ENCODE measurements at regions not wholly inside any gene's neighbourhood (a gene's known extent, or its start where the extent isn't known, plus 50 kb on each side); places are given as distances from the start of the nearest gene placed in this dataset.
"Not testable (repeated sequence)": the region's sequence is repeated elsewhere in the genome, so short reads cannot be mapped to it uniquely, and the experiment has no call there.

DNA sequence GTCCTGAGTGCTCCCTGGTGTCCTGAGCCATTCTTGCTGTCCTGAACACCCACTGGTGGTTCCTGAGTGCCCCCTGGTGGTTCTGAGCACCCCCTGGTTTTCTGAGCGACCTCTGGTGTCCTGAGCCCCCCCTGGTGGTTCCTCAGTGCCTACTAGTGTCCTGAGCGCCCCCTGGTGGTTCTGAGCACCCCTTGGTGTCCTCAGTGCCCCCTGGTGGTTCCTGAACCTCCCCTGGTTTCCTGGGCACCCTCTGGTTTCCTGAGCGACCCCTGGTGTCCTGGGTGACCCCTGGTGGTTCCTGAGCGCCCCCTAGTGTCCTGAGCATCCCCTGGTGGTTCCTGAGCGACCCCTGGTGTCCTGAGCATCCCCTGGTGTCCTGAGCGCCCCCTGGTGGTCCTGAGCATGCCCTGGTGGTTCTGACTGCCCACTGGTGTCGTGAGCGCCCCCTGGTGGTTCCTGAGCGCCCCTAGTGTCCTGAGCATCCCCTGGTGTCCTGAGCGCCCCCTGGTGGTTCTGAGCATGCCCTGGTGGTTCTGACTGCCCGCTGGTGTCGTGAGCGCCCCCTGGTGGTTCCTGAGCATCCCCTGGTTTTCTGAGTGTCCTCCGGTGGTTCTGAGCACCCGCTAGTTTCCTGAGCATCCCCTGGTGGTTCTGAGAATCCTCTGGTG lies 473.1 kb downstream of the TMEM121 start:
- Histone ChIP-seq H3K27me3 (replicated peaks) (no peaks in the 10 kb centered on the region), H3K36me3 (replicated peaks) (no peaks in the 10 kb centered on the region), H3K27ac (no peak overlapping the region), H3K4me3 (ENCODE audit: low read depth, low read length) (no peak overlapping the region)
- no peak for DNase-seq
- TF ChIP-seq, protein P1, sequence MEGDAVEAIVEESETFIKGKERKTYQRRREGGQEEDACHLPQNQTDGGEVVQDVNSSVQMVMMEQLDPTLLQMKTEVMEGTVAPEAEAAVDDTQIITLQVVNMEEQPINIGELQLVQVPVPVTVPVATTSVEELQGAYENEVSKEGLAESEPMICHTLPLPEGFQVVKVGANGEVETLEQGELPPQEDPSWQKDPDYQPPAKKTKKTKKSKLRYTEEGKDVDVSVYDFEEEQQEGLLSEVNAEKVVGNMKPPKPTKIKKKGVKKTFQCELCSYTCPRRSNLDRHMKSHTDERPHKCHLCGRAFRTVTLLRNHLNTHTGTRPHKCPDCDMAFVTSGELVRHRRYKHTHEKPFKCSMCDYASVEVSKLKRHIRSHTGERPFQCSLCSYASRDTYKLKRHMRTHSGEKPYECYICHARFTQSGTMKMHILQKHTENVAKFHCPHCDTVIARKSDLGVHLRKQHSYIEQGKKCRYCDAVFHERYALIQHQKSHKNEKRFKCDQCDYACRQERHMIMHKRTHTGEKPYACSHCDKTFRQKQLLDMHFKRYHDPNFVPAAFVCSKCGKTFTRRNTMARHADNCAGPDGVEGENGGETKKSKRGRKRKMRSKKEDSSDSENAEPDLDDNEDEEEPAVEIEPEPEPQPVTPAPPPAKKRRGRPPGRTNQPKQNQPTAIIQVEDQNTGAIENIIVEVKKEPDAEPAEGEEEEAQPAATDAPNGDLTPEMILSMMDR (IDR thresholded peaks at IDR 0.05; ENCODE audit: low read depth, low read length, missing control alignments): peak; percentile 59
- in situ Hi-C loops (cut with HindIII; ENCODE audit: low pct_ligation_motif_present, low sequenced_read_pairs): no loop called here

DNA sequence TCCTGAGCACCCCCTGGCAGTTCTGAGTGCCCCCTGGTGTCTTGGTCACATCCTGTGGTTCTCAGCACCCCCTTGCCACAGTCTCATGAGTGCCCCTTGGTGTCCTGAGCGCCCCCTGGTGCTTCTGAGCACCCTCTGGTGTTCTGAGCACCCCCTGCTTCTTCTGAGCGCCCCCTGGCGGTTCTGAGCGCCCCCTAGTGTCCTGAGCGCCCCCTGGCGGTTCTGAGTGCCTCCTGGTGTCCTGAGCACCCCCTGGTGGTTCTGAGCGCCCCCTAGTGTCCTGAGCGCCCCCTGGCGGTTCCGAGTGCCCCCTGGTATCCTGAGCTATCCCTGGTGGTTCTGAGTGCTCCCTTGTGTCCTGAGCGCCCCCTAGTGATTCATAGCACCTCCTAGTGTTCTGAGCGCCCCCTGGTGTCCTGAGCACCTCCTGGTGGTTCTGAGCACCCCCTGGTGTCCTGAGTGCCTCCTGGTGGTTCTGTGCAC lies 473.7 kb downstream of the TMEM121 start:
- in situ Hi-C loops (cut with HindIII; ENCODE audit: low pct_ligation_motif_present, low sequenced_read_pairs); H3K27me3 ChIP-seq (replicated peaks); H3K36me3 ChIP-seq (replicated peaks); H3K4me3 ChIP-seq (ENCODE audit: low read depth, low read length); H3K27ac ChIP-seq; DNase-seq: not testable (repeated sequence)
- TF ChIP-seq, protein P1 (IDR thresholded peaks at IDR 0.05; ENCODE audit: low read depth, low read length, missing control alignments): peak; percentile 9

DNA sequence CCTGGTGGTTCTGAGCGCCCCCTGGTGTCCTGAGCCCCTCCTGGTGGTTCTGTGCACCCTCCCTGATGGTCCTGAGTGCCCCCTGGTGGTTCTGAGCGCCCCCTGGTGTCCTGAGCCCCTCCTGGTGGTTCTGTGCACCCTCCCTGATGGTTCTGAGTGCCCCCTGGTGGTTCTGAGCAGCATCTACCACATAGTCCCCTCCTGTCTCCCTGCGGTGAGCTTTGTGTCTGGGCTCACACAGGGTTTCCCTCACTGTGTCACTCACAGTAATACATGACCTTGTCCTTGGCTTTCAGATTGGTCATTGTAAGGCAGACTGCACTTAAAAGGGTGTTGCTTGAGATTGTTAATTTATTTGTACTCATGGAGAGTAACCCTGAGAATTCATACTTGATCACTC lies 474.9 kb downstream of the TMEM121 start:
- H3K4me3 ChIP-seq (ENCODE audit: low read depth, low read length); DNase-seq; H3K27ac ChIP-seq; H3K27me3 ChIP-seq (replicated peaks); H3K36me3 ChIP-seq (replicated peaks); in situ Hi-C loops (cut with HindIII; ENCODE audit: low pct_ligation_motif_present, low sequenced_read_pairs): not testable (repeated sequence)
- TF ChIP-seq, protein P1 (IDR thresholded peaks at IDR 0.05; ENCODE audit: low read depth, low read length, missing control alignments): peak; percentile 14

DNA sequence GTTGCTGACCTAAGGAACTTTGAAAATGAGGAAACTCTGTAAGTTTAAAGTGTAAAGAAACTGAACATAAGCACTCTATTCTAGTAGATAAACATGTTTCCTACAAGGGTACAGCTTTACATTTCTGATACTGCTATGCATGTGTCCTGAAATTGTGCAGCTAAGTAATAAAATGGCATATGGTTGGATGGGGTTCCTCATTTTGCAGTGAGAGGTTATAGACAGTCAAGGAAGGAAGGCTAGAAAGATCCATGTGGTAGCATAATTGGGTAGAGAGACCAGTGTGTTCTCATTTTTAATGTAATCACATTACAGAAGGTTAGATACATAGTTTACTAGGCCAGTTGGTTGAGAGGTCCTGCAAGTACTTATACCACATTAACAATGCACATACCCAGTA lies 477.0 kb downstream of the TMEM121 start:
- Histone ChIP-seq H3K36me3 (replicated peaks) (no peaks in the 10 kb centered on the region), H3K27ac (no peak overlapping the region), H3K27me3 (replicated peaks) (no peaks in the 10 kb centered on the region), H3K4me3 (ENCODE audit: low read depth, low read length) (no peak overlapping the region)
- no peak for DNase-seq
- TF ChIP-seq, protein P1 (IDR thresholded peaks at IDR 0.05; ENCODE audit: low read depth, low read length, missing control alignments): no peak
- in situ Hi-C loops (cut with HindIII; ENCODE audit: low pct_ligation_motif_present, low sequenced_read_pairs): no loop called here

DNA sequence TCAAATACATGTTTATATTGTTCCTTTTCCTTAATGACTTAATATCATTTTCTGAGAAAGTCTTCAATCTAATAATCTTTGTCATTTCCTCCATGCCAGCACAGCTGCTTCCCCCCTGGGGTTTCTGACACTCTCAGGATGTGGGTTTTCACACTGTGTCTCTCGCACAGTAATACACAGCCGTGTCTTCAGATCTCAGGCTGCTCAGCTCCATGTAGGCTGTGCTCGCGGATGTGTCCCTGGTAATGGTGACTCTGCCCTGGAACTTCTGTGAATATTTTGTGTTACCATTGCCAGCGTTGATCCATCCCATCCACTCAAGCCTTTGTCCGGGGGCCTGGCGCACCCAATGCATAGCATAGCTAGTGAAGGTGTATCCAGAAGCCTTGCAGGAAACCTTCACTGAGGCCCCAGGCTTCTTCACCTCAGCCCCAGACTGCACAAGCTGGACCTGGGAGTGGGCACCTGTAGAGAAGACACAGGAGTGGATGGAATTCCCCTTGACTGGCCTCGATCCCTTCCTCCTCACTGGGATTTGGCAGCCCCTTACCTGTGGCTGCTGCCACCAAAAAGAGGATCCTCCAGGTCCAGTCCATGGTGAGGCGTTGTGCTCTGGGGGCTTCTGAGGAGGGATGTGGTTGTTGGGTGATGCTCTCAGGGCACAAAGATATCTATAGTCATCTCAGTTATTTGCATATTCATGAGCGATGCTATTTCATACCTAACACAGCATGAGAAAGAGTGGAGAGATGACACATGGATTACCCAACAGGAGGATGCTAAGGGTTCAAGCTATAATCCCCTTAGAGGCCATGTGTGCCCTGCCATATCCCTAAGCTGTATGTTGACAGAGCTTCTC lies 478.8 kb downstream of the TMEM121 start:
- in situ Hi-C loops (cut with HindIII; ENCODE audit: low pct_ligation_motif_present, low sequenced_read_pairs); H3K4me3 ChIP-seq (ENCODE audit: low read depth, low read length); H3K27me3 ChIP-seq (replicated peaks); H3K27ac ChIP-seq; H3K36me3 ChIP-seq (replicated peaks); DNase-seq: not testable (repeated sequence)

DNA sequence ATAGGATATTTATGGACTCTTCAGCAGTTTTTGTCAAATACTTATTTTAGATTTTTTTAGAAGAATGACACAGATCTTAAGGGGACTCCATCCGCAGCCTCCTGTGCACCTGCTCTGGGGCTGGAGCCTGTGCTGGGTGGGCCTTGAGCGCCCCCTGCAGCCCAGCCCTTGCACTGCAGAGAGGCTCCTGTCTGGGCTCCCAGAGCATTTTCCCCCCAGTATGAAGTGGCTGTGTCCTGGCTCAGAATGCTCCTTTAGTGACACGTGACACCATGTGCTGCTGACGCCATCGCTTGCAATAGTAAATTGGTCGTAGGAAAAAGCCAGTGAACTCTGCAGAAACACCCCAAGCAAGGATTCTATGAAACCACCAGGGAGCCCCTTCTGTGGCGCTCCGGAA lies 479.7 kb downstream of the TMEM121 start:
- H3K27me3 ChIP-seq (replicated peaks); H3K36me3 ChIP-seq (replicated peaks); H3K4me3 ChIP-seq (ENCODE audit: low read depth, low read length); DNase-seq; in situ Hi-C loops (cut with HindIII; ENCODE audit: low pct_ligation_motif_present, low sequenced_read_pairs); H3K27ac ChIP-seq: not testable (repeated sequence)

DNA sequence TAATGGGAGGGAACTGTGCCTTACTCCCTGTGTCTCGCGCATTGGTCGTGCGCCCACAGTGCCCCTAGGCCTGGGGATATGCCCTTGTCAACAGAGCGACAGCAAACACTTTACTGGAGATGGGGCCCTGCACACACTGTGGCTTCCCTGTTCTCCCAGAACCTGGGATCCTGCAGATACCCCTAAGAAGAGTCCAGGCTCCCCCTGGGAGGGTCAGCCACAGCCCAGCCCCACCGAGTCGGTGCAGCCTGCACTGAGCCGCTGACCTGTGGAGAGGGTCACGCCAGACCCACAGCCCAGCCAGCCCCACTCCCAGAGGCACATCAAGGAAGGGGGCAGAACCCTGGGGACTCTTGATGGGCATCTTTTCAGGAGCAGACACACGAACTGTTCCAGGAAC lies 480.3 kb downstream of the TMEM121 start:
- H3K27me3 ChIP-seq (replicated peaks); H3K36me3 ChIP-seq (replicated peaks); H3K4me3 ChIP-seq (ENCODE audit: low read depth, low read length); in situ Hi-C loops (cut with HindIII; ENCODE audit: low pct_ligation_motif_present, low sequenced_read_pairs); DNase-seq; H3K27ac ChIP-seq: not testable (repeated sequence)

Data from brain microvascular endothelial cell (primary cell).